Activated B cell treated with CpG ODN at 0.5 μM for 24 hours (primary cell): ENCODE measurements at regions not wholly inside any gene's neighbourhood (a gene's known extent, or its start where the extent isn't known, plus 50 kb on each side); places are given as distances from the start of the nearest gene placed in this dataset.

ENCODE experiments used
- ATAC-seq: fragments of 200-7000 bp; cut with Tn5 transposase; one replicate; pipeline ENCODE4 v1.10.0; 2021; ENCODE audit warnings: low read depth, mild to moderate bottlenecking, moderate library complexity
- CTCF ChIA-PET: fragments of 350-600 bp; sonication (Branson Sonifier 250); formaldehyde crosslinking; loops from one replicate; lab custom pipeline; 2021; ENCODE audit warnings: antibody characterized with exemption; lab: Charles Lee
- POLR2A ChIA-PET: fragments of 350-600 bp; sonication (Branson Sonifier 250); formaldehyde crosslinking; loops from one replicate; lab custom pipeline; 2021; ENCODE audit warnings: antibody characterized with exemption; lab: Charles Lee
- DNase-seq: peaks from one replicate; pipeline ENCODE4 v3.0.0; 2022
- H3K27ac Mint-ChIP-seq: one replicate; pipeline ENCODE4 v1.8.0; 2020; ENCODE audit warnings: mixed read lengths
- H3K27me3 Mint-ChIP-seq: one replicate; pipeline ENCODE4 v1.8.0; 2021; ENCODE audit warnings: mixed read lengths
- H3K36me3 Mint-ChIP-seq: one replicate; pipeline ENCODE4 v1.8.0; 2021; ENCODE audit warnings: low read depth, mixed read lengths
- H3K4me1 Mint-ChIP-seq: one replicate; pipeline ENCODE4 v1.8.0; 2021; ENCODE audit warnings: mixed read lengths
- H3K4me3 Mint-ChIP-seq: one replicate; pipeline ENCODE4 v1.8.0; 2020; ENCODE audit warnings: mild to moderate bottlenecking, mixed read lengths
- H3K9me3 Mint-ChIP-seq: one replicate; pipeline ENCODE4 v1.8.0; 2020; ENCODE audit warnings: mixed read lengths
- intact Hi-C: fragments of 100-400 bp; cut with micrococcal nuclease; formaldehyde crosslinking; loops from one replicate; pipeline ENCODE4 v1.15.1; 2024
- TF ChIP-seq, protein P1 (sequence below): fragments of 200-600 bp; IDR thresholded peaks from one replicate; pipeline ENCODE4 v1.8.0; 2022; ENCODE audit warnings: antibody characterized with exemption, mild to moderate bottlenecking

DNA sequence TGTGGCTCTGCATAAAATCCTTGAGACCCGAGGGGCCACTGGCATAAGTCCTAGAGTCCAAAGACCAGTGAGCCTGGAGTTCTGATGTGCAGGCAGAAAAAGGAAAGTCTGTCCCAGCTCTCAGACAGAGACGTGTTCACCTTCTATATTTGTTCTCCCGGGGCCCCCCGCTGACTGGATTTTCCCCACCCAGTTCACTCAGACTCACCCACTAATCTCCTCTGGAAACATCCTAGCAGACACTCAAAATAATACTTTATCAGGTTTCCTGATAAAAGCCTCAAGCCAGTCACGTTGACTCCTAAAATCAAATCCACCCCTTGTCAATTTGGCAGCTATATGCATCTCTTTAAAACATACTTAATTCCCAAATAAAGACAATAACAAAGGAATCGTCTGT lies 1084.2 kb upstream of the NCAM2 start:
- CTCF ChIA-PET = no interaction called here
- no peaks in the 10 kb centered on the region for H3K9me3 Mint-ChIP-seq
- TF ChIP-seq, protein P1, sequence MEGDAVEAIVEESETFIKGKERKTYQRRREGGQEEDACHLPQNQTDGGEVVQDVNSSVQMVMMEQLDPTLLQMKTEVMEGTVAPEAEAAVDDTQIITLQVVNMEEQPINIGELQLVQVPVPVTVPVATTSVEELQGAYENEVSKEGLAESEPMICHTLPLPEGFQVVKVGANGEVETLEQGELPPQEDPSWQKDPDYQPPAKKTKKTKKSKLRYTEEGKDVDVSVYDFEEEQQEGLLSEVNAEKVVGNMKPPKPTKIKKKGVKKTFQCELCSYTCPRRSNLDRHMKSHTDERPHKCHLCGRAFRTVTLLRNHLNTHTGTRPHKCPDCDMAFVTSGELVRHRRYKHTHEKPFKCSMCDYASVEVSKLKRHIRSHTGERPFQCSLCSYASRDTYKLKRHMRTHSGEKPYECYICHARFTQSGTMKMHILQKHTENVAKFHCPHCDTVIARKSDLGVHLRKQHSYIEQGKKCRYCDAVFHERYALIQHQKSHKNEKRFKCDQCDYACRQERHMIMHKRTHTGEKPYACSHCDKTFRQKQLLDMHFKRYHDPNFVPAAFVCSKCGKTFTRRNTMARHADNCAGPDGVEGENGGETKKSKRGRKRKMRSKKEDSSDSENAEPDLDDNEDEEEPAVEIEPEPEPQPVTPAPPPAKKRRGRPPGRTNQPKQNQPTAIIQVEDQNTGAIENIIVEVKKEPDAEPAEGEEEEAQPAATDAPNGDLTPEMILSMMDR = no peak
- H3K4me1 Mint-ChIP-seq = no peaks in the 10 kb centered on the region
- no peak for ATAC-seq
- H3K4me3 Mint-ChIP-seq = no peak overlapping the region
- POLR2A ChIA-PET = no interaction called here
- DNase-seq = no peak
- no peak overlapping the region for H3K27ac Mint-ChIP-seq
- H3K36me3 Mint-ChIP-seq = no peaks in the 10 kb centered on the region
- intact Hi-C loops = no loop called here
- H3K27me3 Mint-ChIP-seq = no peaks in the 10 kb centered on the region

DNA sequence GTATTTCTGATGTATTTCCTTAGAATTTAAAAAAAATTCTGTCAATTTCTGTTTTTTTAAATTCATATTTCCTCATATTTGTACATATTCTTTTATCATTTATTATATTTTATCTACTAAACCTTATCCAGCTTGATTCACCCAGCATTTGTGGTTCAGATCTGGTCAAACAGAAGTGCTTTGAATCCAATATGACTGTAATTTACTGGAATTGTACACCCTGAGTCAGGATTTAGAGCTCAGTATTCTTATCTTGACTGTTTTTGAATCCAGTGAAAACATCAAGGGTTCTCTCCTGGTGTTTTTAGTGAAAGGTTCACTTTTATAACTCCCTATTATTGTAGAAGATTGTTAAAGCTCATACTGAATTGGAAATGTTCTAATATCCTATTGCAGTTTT lies 1077.0 kb upstream of the NCAM2 start:
- Mint-ChIP-seq H3K27me3 (no peaks in the 10 kb centered on the region), H3K27ac (no peak overlapping the region), H3K9me3 (peaks cover 6% of the 10 kb centered on the region), H3K36me3 (no peaks in the 10 kb centered on the region), H3K4me3 (no peak overlapping the region), H3K4me1 (no peaks in the 10 kb centered on the region)
- TF ChIP-seq, protein P1 = no peak
- DNase-seq (no peak), ATAC-seq (no peak)
- ChIA-PET CTCF (no interaction called here), POLR2A (no interaction called here)
- intact Hi-C loops = no loop called here

DNA sequence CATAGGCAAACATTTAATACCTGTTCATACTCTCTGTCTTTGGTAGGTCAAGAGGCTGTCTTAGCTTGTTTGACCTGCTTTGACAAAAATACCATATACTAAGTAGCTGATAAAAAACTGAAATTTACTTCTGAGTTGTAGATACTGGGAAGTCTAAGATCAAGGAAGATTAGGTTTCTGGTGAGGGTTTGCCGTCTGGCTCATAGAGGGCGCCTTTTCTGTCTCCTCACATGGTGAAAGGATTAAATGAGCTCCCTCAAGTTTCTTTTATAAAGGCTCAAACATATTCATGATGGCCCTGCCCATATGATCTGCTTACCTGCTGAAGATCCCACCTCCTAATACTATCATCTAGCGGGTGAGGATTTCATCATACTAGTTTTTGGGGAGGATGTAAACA lies 1076.1 kb upstream of the NCAM2 start:
- no peaks in the 10 kb centered on the region for H3K36me3 Mint-ChIP-seq
- intact Hi-C loops = no loop called here
- H3K4me1 Mint-ChIP-seq = no peaks in the 10 kb centered on the region
- no peak overlapping the region for H3K27ac Mint-ChIP-seq
- no peak for ATAC-seq
- H3K4me3 Mint-ChIP-seq = no peak overlapping the region
- POLR2A ChIA-PET = no interaction called here
- CTCF ChIA-PET = no interaction called here
- H3K27me3 Mint-ChIP-seq = no peaks in the 10 kb centered on the region
- TF ChIP-seq, protein P1 = no peak
- no peak for DNase-seq
- peaks cover 9% of the 10 kb centered on the region for H3K9me3 Mint-ChIP-seq

DNA sequence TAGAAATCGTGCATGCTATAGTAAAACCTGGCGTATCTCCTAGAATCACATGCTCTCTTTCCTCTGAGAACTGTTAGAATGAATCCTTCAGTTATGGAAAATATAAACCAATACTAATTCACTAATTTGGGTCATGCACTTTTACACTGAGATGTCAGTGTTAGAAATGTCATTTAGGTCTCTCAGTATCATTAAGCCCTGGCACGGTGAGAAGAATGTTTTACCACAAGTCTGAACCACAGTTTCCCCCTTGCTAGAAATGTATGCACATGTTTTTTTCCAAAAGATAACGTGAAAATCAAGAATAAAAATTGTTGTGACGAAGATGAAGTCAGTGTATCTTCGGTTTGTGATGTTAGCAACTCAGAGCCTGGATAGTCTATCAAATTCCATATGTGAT lies 1062.7 kb upstream of the NCAM2 start:
- no peaks in the 10 kb centered on the region for H3K27me3 Mint-ChIP-seq
- intact Hi-C loops = no loop called here
- TF ChIP-seq, protein P1 = no peak
- H3K27ac Mint-ChIP-seq = no peak overlapping the region
- POLR2A ChIA-PET = no interaction called here
- no peak overlapping the region for H3K4me3 Mint-ChIP-seq
- CTCF ChIA-PET = no interaction called here
- H3K36me3 Mint-ChIP-seq = no peaks in the 10 kb centered on the region
- DNase-seq (no peak), ATAC-seq (no peak)
- no peaks in the 10 kb centered on the region for H3K4me1 Mint-ChIP-seq
- H3K9me3 Mint-ChIP-seq = peaks cover 2% of the 10 kb centered on the region

DNA sequence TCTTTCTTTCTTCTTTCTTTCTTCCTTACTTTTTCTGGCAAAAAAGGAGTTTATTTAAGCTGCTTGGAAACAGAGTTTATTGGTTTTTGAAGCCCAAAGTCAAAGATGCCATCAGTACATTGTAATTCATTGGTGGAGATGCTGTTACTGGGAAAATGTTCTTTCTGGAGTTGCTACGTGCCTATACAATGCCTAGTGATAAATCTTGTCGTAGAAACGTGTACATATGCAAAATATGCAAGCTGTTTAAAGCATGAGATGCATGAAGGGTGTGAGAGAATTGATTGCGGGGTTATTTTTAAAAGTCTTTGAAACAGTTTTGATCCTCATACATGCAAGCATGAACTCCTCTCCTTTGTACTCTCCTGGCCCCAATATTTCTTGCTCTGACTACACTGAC lies 1060.6 kb upstream of the NCAM2 start:
- POLR2A ChIA-PET = no interaction called here
- ATAC-seq (no peak), DNase-seq (no peak)
- Mint-ChIP-seq H3K36me3 (no peaks in the 10 kb centered on the region), H3K9me3 (peaks cover 5% of the 10 kb centered on the region), H3K27ac (no peak overlapping the region), H3K4me3 (no peak overlapping the region), H3K4me1 (no peaks in the 10 kb centered on the region), H3K27me3 (no peaks in the 10 kb centered on the region)
- intact Hi-C loops = no loop called here
- TF ChIP-seq, protein P1 = no peak
- CTCF ChIA-PET = no interaction called here
